OCI-LY7 (cell line): ENCODE measurements at regions not wholly inside any gene's neighbourhood (a gene's known extent, or its start where the extent isn't known, plus 50 kb on each side); places are given as distances from the start of the nearest gene placed in this dataset.

ENCODE experiments used
- BruUV-seq: library from RNA; stranded (reverse); fragments of 400-500 nt; replicated peaks from 2 replicates; lab custom pipeline; 2021; lab: Mats Ljungman, UMichigan
- CTCF ChIA-PET: fragments of 300-600 bp; sonication (Branson Sonifier 250); formaldehyde crosslinking; loops from one replicate; lab custom pipeline; 2022; ENCODE audit warnings: antibody characterized with exemption; ENCODE audit not compliant: unreplicated experiment; lab: Charles Lee
- POLR2A ChIA-PET: fragments of 300-600 bp; sonication (Branson Sonifier 250); formaldehyde crosslinking; loops from one replicate; lab custom pipeline; 2022; ENCODE audit warnings: antibody characterized with exemption; lab: Charles Lee
- DNase-seq: peaks from one replicate; pipeline ENCODE4 v3.0.0-alpha.2; 2015; ENCODE audit warnings: low spot score
- H2AFZ ChIP-seq: fragments of 200-600 bp; sonication (generic), shearing (Covaris generic); 2 replicates; pipeline ENCODE4 v1.6.1; 2014; ENCODE audit warnings: mild to moderate bottlenecking, antibody characterized with exemption, low read length, moderate library complexity
- H3K27ac ChIP-seq: fragments of 200-600 bp; sonication (generic); 2 replicates; pipeline ENCODE4 v1.5.1; 2014; ENCODE audit warnings: mixed run types, low read depth, mild to moderate bottlenecking, moderate library complexity, low read length, inconsistent platforms; ENCODE audit not compliant: poor library complexity, severe bottlenecking
- H3K36me3 ChIP-seq: fragments of 200-600 bp; sonication (generic); 2 replicates; pipeline ENCODE4 v1.6.1; 2014; ENCODE audit warnings: mild to moderate bottlenecking, antibody characterized with exemption, low read length, moderate library complexity, mixed read lengths; ENCODE audit not compliant: insufficient read depth
- H3K4me1 ChIP-seq: fragments of 200-600 bp; sonication (generic); 2 replicates; pipeline ENCODE4 v1.5.1; 2014; ENCODE audit warnings: mild to moderate bottlenecking, low read length; ENCODE audit not compliant: insufficient read depth, poor library complexity, severe bottlenecking
- H3K4me2 ChIP-seq: fragments of 200-600 bp; sonication (generic); 2 replicates; pipeline ENCODE4 v1.6.1; 2014; ENCODE audit warnings: mild to moderate bottlenecking, low read length
- H3K4me3 ChIP-seq: fragments of 200-600 bp; sonication (generic); 2 replicates; pipeline ENCODE4 v1.5.1; 2014; ENCODE audit warnings: mild to moderate bottlenecking, low read depth, low read length; ENCODE audit not compliant: poor library complexity, severe bottlenecking
- H3K79me2 ChIP-seq: fragments of 200-600 bp; sonication (generic); 2 replicates; pipeline ENCODE4 v1.6.1; 2016; ENCODE audit warnings: low read depth, mild to moderate bottlenecking, low read length, moderate library complexity, mixed read lengths; ENCODE audit not compliant: insufficient read depth
- H3K9me2 ChIP-seq: fragments of 200-600 bp; sonication (generic); 2 replicates; pipeline ENCODE4 v1.6.1; 2016; ENCODE audit warnings: mild to moderate bottlenecking, low read length, mixed read lengths; ENCODE audit not compliant: insufficient read depth
- H3K9me3 ChIP-seq: fragments of 200-600 bp; sonication (generic); 2 replicates; pipeline ENCODE4 v1.6.1; 2014; ENCODE audit warnings: mild to moderate bottlenecking, mixed run types, low read length, mixed read lengths
- H4K20me1 ChIP-seq: fragments of 200-600 bp; sonication (generic); 2 replicates; pipeline ENCODE4 v1.6.1; 2014; ENCODE audit warnings: mild to moderate bottlenecking, antibody characterized with exemption, low read length, moderate library complexity, mixed read lengths; ENCODE audit not compliant: insufficient read depth
- EZH2phosphoT487 ChIP-seq: fragments of 200-600 bp; sonication (generic); IDR thresholded peaks from 2 replicates; pipeline ENCODE4 v1.6.1; 2018; ENCODE audit warnings: low read depth, borderline replicate concordance, mild to moderate bottlenecking, mixed run types, antibody characterized with exemption, low read length, moderate library complexity, mixed read lengths
- intact Hi-C: fragments of 100-400 bp; cut with micrococcal nuclease; formaldehyde crosslinking; loops from one replicate; pipeline ENCODE4 v1.10.0; 2022; ENCODE audit not compliant: unreplicated experiment
- TF ChIP-seq, protein P1 (sequence below): fragments of 200-600 bp; sonication (generic); conservative IDR thresholded peaks from 2 replicates; pipeline ENCODE4 v1.5.1; 2014; ENCODE audit warnings: mild to moderate bottlenecking, antibody characterized with exemption, low read length, moderate library complexity, mixed read lengths

DNA sequence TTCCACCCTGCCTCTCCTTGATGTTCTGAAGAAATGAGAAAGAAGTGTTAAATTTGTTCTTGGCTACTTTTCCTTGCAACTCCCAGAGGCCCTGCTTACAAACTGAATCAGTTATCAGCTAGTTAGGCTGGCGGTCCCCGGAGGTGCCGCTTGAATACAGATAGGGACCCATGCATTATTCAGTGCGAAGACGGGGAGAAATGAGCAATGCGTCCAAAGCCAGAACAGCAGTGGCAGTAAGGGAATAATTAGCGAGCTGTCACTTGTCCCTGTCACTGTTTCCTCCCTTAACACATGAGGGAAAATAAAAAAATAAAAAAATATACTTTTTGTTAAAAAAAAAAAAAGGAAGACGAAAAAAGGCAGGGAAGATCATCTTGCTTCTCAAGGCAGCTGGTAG lies 528.1 kb downstream of the MN1 start:
- no peak for DNase-seq
- no peaks in the 10 kb centered on the region for H3K9me3 ChIP-seq
- POLR2A ChIA-PET: interaction anchor here (0.7 kb wide), 1 partner anchor 33 kb away, joined by 6 read pairs; no protein-coding TSS in a partner anchor
- no TSS peak for BruUV-seq
- no peak overlapping the region for H3K4me2 ChIP-seq
- TF ChIP-seq EZH2phosphoT487: no peak
- TF ChIP-seq, protein P1, sequence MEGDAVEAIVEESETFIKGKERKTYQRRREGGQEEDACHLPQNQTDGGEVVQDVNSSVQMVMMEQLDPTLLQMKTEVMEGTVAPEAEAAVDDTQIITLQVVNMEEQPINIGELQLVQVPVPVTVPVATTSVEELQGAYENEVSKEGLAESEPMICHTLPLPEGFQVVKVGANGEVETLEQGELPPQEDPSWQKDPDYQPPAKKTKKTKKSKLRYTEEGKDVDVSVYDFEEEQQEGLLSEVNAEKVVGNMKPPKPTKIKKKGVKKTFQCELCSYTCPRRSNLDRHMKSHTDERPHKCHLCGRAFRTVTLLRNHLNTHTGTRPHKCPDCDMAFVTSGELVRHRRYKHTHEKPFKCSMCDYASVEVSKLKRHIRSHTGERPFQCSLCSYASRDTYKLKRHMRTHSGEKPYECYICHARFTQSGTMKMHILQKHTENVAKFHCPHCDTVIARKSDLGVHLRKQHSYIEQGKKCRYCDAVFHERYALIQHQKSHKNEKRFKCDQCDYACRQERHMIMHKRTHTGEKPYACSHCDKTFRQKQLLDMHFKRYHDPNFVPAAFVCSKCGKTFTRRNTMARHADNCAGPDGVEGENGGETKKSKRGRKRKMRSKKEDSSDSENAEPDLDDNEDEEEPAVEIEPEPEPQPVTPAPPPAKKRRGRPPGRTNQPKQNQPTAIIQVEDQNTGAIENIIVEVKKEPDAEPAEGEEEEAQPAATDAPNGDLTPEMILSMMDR: no peak
- CTCF ChIA-PET: interaction anchor here (0.7 kb wide), 1 partner anchor 14 kb away, joined by 12 read pairs; no protein-coding TSS in a partner anchor
- no peaks in the 10 kb centered on the region for H3K9me2 ChIP-seq
- H3K4me3 ChIP-seq: no peak overlapping the region
- no peak overlapping the region for H2AFZ ChIP-seq
- no peaks in the 10 kb centered on the region for H3K79me2 ChIP-seq
- no peaks in the 10 kb centered on the region for H3K4me1 ChIP-seq
- no peaks in the 10 kb centered on the region for H3K36me3 ChIP-seq
- intact Hi-C loops: no loop called here
- no peak overlapping the region for H3K27ac ChIP-seq
- no peaks in the 10 kb centered on the region for H4K20me1 ChIP-seq

DNA sequence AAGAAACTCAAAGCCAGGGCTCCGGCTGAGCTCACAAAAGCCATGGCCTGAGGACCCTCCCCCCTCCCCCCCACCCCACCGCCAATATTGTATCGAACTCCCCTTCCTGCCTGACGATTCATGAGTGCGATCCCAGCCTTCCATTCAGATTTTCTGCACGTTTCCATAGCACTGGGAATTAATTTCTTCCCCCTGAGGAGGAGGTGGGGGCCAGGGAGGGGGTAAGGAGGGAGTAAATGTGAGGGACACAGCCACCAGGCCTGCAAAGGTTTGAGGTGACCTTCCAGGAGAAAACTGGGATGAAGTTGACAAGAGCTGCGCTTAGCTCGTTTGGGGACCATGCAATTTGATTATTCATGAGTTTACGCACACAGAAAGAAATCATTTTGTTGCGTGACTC lies 527.7 kb downstream of the MN1 start:
- ChIA-PET CTCF (interaction anchor here (0.7 kb wide), 1 partner anchor 15 kb away, joined by 12 read pairs; no protein-coding TSS in a partner anchor), POLR2A (interaction anchor here (0.6 to 0.7 kb wide), 2 partner anchors 33 to 1915 kb away, joined by 3 to 6 read pairs; no protein-coding TSS in a partner anchor)
- intact Hi-C loops: no loop called here
- DNase-seq: no peak
- H3K4me1 ChIP-seq: no peaks in the 10 kb centered on the region
- H3K9me2 ChIP-seq: no peaks in the 10 kb centered on the region
- no peak overlapping the region for H3K4me3 ChIP-seq
- no peak for TF ChIP-seq EZH2phosphoT487
- no peaks in the 10 kb centered on the region for H3K79me2 ChIP-seq
- no peaks in the 10 kb centered on the region for H3K36me3 ChIP-seq
- no TSS peak for BruUV-seq
- no peak overlapping the region for H2AFZ ChIP-seq
- H3K9me3 ChIP-seq: no peaks in the 10 kb centered on the region
- H3K4me2 ChIP-seq: no peak overlapping the region
- H3K27ac ChIP-seq: no peak overlapping the region
- no peaks in the 10 kb centered on the region for H4K20me1 ChIP-seq

DNA sequence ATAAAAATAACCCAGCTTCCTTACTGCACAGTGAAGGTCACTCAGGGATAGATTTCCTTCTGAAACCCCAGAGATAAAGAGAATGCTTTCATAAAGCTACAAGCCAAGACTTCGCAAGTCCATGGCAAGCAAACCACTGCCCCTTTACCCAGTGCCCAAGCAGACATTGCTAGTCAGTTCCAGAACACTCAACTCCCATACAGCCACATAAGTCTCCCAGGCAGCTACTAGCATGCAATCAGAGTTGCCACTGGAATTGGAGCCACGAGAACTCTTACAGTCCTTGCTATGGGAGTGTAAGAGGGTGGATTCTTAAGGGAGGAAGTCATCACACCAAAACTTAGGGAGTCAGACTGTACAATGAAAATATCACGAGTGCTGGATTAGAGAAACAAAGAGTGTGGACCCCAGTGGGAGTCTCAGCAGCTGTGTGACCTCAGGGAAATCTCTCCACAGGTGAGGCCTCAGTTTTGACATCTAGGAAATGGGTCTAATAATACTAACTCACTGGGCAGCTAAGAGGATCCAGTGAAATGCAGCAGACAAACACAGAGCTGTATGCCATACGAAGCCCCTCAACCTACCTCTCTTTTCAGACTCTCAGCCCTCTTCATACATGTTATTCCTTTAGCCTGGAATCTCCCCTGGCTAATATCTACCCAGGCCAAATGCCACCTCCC lies 526.6 kb downstream of the MN1 start:
- H3K4me2 ChIP-seq: no peak overlapping the region
- CTCF ChIA-PET: no interaction called here
- POLR2A ChIA-PET: interaction anchor here (0.5 kb wide), 1 partner anchor 195 kb away, joined by 3 read pairs; no protein-coding TSS in a partner anchor
- no peak overlapping the region for H2AFZ ChIP-seq
- H3K27ac ChIP-seq: no peak overlapping the region
- DNase-seq: no peak
- no peaks in the 10 kb centered on the region for H3K36me3 ChIP-seq
- intact Hi-C loops: no loop called here
- BruUV-seq: no TSS peak
- no peaks in the 10 kb centered on the region for H3K4me1 ChIP-seq
- H4K20me1 ChIP-seq: no peaks in the 10 kb centered on the region
- no peak for TF ChIP-seq EZH2phosphoT487
- TF ChIP-seq, protein P1: no peak
- H3K9me3 ChIP-seq: no peaks in the 10 kb centered on the region
- no peak overlapping the region for H3K4me3 ChIP-seq
- H3K79me2 ChIP-seq: no peaks in the 10 kb centered on the region
- H3K9me2 ChIP-seq: no peaks in the 10 kb centered on the region
